Right lobe of liver (tissue), 4 donors: ENCODE measurements at regions not wholly inside any gene's neighbourhood (a gene's known extent, or its start where the extent isn't known, plus 50 kb on each side); places are given as distances from the start of the nearest gene placed in this dataset.

Experiments used
- POLR2A ChIP-seq: fragments of 450-650 bp; IDR thresholded peaks from one replicate; pipeline ENCODE4 v1.6.1; 2017; ENCODE audit warnings: antibody characterized with exemption, mild to moderate bottlenecking
- TF ChIP-seq, protein P1 (sequence below), 4 donors: fragments of 200-600 bp in 3 of 4; fragments of 450-650 bp in 1 of 4; IDR thresholded peaks; one replicate each; pipeline versions ENCODE4 v1.5.1 to v1.8.0; 2016 to 2022; ENCODE audit warnings: antibody characterized with exemption in 4 of 4, mild to moderate bottlenecking in 2 of 4
- donor health status: DM: no; HTN: no; CAD: no.
- donor health status: DM: no; HTN: no; CAD: no.
- donor health status: DM: no; HTN: yes; CAD: no.

DNA sequence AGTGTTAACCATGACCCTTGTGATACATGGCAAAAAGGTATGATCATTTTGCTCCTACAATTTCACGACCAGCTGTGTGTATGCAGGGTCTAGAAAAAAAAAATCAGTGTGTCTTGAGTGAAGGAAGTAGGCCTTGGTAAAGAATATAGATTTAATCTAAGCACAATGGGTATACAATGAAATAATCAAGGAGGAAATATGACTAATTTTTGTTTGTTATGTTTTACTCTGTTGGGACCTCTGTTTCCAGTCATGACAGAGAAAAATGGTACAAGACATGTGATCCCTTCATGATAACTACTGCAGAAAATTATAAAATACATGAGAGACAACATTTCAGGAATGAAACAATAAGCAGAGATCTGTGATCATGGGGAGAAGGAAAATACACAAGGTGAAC is 835.5 kb downstream of the PDHA2 start:
- TF ChIP-seq, protein P1, sequence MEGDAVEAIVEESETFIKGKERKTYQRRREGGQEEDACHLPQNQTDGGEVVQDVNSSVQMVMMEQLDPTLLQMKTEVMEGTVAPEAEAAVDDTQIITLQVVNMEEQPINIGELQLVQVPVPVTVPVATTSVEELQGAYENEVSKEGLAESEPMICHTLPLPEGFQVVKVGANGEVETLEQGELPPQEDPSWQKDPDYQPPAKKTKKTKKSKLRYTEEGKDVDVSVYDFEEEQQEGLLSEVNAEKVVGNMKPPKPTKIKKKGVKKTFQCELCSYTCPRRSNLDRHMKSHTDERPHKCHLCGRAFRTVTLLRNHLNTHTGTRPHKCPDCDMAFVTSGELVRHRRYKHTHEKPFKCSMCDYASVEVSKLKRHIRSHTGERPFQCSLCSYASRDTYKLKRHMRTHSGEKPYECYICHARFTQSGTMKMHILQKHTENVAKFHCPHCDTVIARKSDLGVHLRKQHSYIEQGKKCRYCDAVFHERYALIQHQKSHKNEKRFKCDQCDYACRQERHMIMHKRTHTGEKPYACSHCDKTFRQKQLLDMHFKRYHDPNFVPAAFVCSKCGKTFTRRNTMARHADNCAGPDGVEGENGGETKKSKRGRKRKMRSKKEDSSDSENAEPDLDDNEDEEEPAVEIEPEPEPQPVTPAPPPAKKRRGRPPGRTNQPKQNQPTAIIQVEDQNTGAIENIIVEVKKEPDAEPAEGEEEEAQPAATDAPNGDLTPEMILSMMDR (IDR thresholded peaks at IDR 0.05): no peak
- TF ChIP-seq POLR2A: no peak
